Hepatocyte (in vitro differentiated cells): ENCODE measurements at regions not wholly inside any gene's neighbourhood (a gene's known extent, or its start where the extent isn't known, plus 50 kb on each side); places are given as distances from the start of the nearest gene placed in this dataset.

Experiments used
- DNase-seq: peaks from one replicate; pipeline ENCODE4 v3.0.0-alpha.2; 2016; ENCODE audit warnings: low spot score
- H2AFZ ChIP-seq: fragments of 200-600 bp; sonication (generic); 2 replicates; pipeline ENCODE4 v1.6.0; 2016; ENCODE audit warnings: antibody characterized with exemption, mild to moderate bottlenecking
- H3K27ac ChIP-seq: fragments of 200-600 bp; sonication (generic); 2 replicates; pipeline ENCODE4 v1.5.1; 2016; ENCODE audit warnings: mild to moderate bottlenecking
- H3K27me3 ChIP-seq: fragments of 200-600 bp; sonication (generic); 2 replicates; pipeline ENCODE4 v1.6.1; 2016
- H3K36me3 ChIP-seq: fragments of 200-600 bp; sonication (generic); replicated peaks from 2 replicates; pipeline ENCODE4 v1.5.1; 2016; ENCODE audit warnings: low read depth; ENCODE audit not compliant: insufficient read depth
- H3K4me1 ChIP-seq: fragments of 200-600 bp; sonication (generic); 2 replicates; pipeline ENCODE4 v1.5.1; 2016; ENCODE audit warnings: mild to moderate bottlenecking, moderate library complexity; ENCODE audit not compliant: insufficient read depth
- H3K4me2 ChIP-seq: fragments of 200-600 bp; sonication (generic); 2 replicates; pipeline ENCODE4 v1.6.0; 2016
- H3K4me3 ChIP-seq: fragments of 200-600 bp; sonication (generic); 2 replicates; pipeline ENCODE4 v1.5.1; 2016; ENCODE audit warnings: mild to moderate bottlenecking
- H3K79me2 ChIP-seq: fragments of 200-600 bp; sonication (generic); 2 replicates; pipeline ENCODE4 v1.6.0; 2017; ENCODE audit warnings: mild to moderate bottlenecking
- H3K9me2 ChIP-seq: fragments of 200-600 bp; sonication (generic); replicated peaks from 2 replicates; pipeline ENCODE4 v1.6.0; 2017; ENCODE audit warnings: mild to moderate bottlenecking; ENCODE audit not compliant: insufficient read depth
- H3K9me3 ChIP-seq: fragments of 200-600 bp; sonication (generic); 2 replicates; pipeline ENCODE4 v1.5.1; 2016; ENCODE audit warnings: low read depth, mild to moderate bottlenecking
- H4K20me1 ChIP-seq: fragments of 200-600 bp; sonication (generic); 2 replicates; pipeline ENCODE4 v1.6.0; 2016; ENCODE audit warnings: mild to moderate bottlenecking; ENCODE audit not compliant: insufficient read depth, poor library complexity, severe bottlenecking
- EZH2 ChIP-seq: fragments of 200-600 bp; sonication (generic); IDR thresholded peaks from 2 replicates; pipeline ENCODE4 v1.6.1; 2016; ENCODE audit warnings: antibody characterized with exemption, mild to moderate bottlenecking, borderline replicate concordance
- EZH2phosphoT487 ChIP-seq: fragments of 200-600 bp; sonication (generic); IDR thresholded peaks from one replicate; pipeline ENCODE4 v1.6.1; 2018; ENCODE audit warnings: antibody characterized with exemption, mild to moderate bottlenecking, low read depth, moderate library complexity; ENCODE audit not compliant: unreplicated experiment, severe bottlenecking
- WGBS: methylation state at CpG from one replicate; pipeline ENCODE4 v1.1.6; 2016; ENCODE audit warnings: low lambda C conversion rate; ENCODE audit errors: missing lambda C conversion rate; 5-methylcytosine and 5-hydroxymethylcytosine counted together
- TF ChIP-seq, protein P1 (sequence below): fragments of 200-600 bp; sonication (generic); IDR thresholded peaks from 2 replicates; pipeline ENCODE4 v1.5.1; 2016; ENCODE audit warnings: antibody characterized with exemption, mild to moderate bottlenecking; ENCODE audit not compliant: poor library complexity

DNA sequence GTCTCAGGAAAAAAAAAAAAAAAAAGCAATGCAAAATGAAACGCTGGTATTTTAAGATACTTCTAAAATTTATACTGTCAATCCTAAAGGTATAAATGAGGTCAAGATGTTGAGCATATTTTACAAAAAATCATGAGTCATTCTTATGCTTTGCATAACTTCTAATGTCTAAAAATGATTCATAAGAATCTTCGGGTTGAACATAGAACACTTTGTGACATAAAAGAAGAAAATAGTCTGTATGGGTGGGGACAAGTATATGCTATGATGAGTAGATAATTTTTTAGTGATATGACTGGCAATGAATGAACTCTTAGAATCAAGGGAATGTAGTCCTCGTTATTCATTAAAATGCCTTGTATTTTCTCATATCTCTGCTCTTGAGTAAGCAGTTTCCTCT is 416.9 kb upstream of the USP24 start:
- Histone ChIP-seq H3K4me2 (no peak overlapping the region), H3K9me2 (no peaks in the 10 kb centered on the region), H4K20me1 (no peaks in the 10 kb centered on the region), H3K9me3 (no peaks in the 10 kb centered on the region), H3K36me3 (no peaks in the 10 kb centered on the region), H3K27ac (no peak overlapping the region), H3K79me2 (no peaks in the 10 kb centered on the region), H3K4me3 (no peak overlapping the region), H3K4me1 (no peaks in the 10 kb centered on the region), H2AFZ (no peak overlapping the region), H3K27me3 (no peaks in the 10 kb centered on the region)
- no peak for DNase-seq
- TF ChIP-seq EZH2phosphoT487 = no peak
- TF ChIP-seq, protein P1, sequence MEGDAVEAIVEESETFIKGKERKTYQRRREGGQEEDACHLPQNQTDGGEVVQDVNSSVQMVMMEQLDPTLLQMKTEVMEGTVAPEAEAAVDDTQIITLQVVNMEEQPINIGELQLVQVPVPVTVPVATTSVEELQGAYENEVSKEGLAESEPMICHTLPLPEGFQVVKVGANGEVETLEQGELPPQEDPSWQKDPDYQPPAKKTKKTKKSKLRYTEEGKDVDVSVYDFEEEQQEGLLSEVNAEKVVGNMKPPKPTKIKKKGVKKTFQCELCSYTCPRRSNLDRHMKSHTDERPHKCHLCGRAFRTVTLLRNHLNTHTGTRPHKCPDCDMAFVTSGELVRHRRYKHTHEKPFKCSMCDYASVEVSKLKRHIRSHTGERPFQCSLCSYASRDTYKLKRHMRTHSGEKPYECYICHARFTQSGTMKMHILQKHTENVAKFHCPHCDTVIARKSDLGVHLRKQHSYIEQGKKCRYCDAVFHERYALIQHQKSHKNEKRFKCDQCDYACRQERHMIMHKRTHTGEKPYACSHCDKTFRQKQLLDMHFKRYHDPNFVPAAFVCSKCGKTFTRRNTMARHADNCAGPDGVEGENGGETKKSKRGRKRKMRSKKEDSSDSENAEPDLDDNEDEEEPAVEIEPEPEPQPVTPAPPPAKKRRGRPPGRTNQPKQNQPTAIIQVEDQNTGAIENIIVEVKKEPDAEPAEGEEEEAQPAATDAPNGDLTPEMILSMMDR = no peak
- TF ChIP-seq EZH2 = no peak
- 72% methylated on average over 3 of the region's 3 CpGs for WGBS

DNA sequence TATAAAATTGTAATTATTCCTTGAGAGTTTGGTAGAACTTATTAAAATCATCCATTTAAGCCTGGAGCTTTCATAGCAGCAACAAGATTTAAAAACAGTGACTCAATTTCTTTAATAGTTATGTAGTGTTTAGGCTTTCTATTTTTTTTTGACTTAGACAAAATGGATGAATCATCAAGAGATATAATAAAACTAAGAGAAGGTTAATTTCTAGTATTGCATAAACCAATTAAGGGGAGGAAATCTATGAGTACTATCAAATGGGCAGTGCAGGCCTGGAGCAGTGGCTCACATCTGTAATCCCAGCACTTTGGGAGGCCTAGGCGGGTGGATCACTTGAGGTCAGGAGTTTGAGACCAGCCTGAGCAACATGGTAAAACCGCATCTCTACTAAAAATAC is 416.3 kb upstream of the USP24 start:
- H3K27ac ChIP-seq = no peak overlapping the region
- H3K4me2 ChIP-seq = no peak overlapping the region
- no peaks in the 10 kb centered on the region for H3K79me2 ChIP-seq
- 85% methylated on average over 2 of the region's 2 CpGs for WGBS
- no peaks in the 10 kb centered on the region for H3K4me1 ChIP-seq
- TF ChIP-seq EZH2 = no peak
- TF ChIP-seq, protein P1 = no peak
- TF ChIP-seq EZH2phosphoT487 = no peak
- H3K9me3 ChIP-seq = no peaks in the 10 kb centered on the region
- H3K27me3 ChIP-seq = no peaks in the 10 kb centered on the region
- H3K36me3 ChIP-seq = no peaks in the 10 kb centered on the region
- no peak overlapping the region for H3K4me3 ChIP-seq
- no peak for DNase-seq
- no peaks in the 10 kb centered on the region for H3K9me2 ChIP-seq
- no peaks in the 10 kb centered on the region for H4K20me1 ChIP-seq
- no peak overlapping the region for H2AFZ ChIP-seq

DNA sequence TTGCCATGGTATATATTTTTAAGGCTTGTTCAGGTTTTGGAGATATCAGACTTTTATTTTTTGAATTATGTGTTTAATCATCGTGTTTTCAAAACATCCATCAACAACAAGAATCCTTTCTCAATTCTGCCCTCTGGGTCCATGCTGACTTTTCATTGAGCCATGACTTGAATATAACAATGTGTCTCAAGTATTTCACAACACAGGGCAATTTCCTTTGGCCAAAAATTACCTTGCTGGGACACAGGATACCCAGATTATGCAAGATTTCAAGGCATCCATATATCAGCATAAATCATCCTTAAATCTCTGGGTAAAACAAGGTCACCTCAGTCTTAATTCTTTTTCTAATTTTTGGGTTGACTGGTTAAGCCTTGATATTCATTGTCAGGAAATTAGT is 411.2 kb upstream of the USP24 start:
- no peaks in the 10 kb centered on the region for H3K36me3 ChIP-seq
- H3K4me3 ChIP-seq = no peak overlapping the region
- no peaks in the 10 kb centered on the region for H3K9me3 ChIP-seq
- 84% methylated on average over 1 of the region's 1 CpG for WGBS
- no peak for TF ChIP-seq EZH2phosphoT487
- TF ChIP-seq, protein P1 = no peak
- TF ChIP-seq EZH2 = no peak
- no peaks in the 10 kb centered on the region for H3K4me1 ChIP-seq
- no peak for DNase-seq
- H3K4me2 ChIP-seq = no peak overlapping the region
- H3K79me2 ChIP-seq = no peaks in the 10 kb centered on the region
- H4K20me1 ChIP-seq = no peaks in the 10 kb centered on the region
- no peak overlapping the region for H2AFZ ChIP-seq
- H3K9me2 ChIP-seq = no peaks in the 10 kb centered on the region
- no peak overlapping the region for H3K27ac ChIP-seq
- H3K27me3 ChIP-seq = no peaks in the 10 kb centered on the region

DNA sequence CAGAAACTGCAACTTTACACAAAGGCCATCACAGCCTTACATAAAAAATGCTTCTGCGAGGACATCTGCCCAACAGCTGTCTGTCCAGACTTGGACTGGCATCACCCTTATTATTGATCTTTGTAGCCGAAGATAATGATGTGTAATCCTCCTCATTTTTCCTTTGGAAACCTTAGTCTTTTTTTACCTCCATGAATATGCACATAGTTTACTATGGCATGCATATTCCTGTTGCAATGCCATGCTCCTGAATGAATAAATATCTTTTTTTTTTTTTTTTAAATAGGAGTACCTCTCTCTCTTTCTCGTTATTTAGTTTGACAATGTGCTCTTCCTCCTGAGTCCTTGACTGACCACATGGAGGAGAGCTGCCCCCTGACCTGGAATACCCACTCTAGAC is 409.6 kb upstream of the USP24 start:
- no peak overlapping the region for H2AFZ ChIP-seq
- no peaks in the 10 kb centered on the region for H3K79me2 ChIP-seq
- WGBS = 76% methylated on average over 3 of the region's 3 CpGs
- H3K27ac ChIP-seq = no peak overlapping the region
- no peaks in the 10 kb centered on the region for H4K20me1 ChIP-seq
- DNase-seq = no peak
- H3K4me2 ChIP-seq = no peak overlapping the region
- H3K4me1 ChIP-seq = no peaks in the 10 kb centered on the region
- H3K4me3 ChIP-seq = no peak overlapping the region
- no peaks in the 10 kb centered on the region for H3K9me2 ChIP-seq
- no peaks in the 10 kb centered on the region for H3K36me3 ChIP-seq
- no peaks in the 10 kb centered on the region for H3K27me3 ChIP-seq
- TF ChIP-seq EZH2phosphoT487 (no peak), EZH2 (no peak)
- TF ChIP-seq, protein P1 = no peak
- H3K9me3 ChIP-seq = no peaks in the 10 kb centered on the region
